CD4-positive, alpha-beta T cell treated with Interleukin-10 for 1 hour (primary cell): ENCODE measurements at regions not wholly inside any gene's neighbourhood (a gene's known extent, or its start where the extent isn't known, plus 50 kb on each side); places are given as distances from the start of the nearest gene placed in this dataset.
A peak's percentile ranks its signal among the peaks of the same experiment; 100 is the strongest.
"Not testable (repeated sequence)": the region's sequence is repeated elsewhere in the genome, so short reads cannot be mapped to it uniquely, and the experiment has no call there.

ENCODE experiments used
- DNase-seq: peaks from one replicate; pipeline ENCODE4 v3.0.0-alpha.2; 2020

GRCh38 chr6:40882323-40882997, 156.6 kb downstream of the UNC5CL start:
- no peak for DNase-seq

GRCh38 chr6:40881501-40881900, 157.5 kb downstream of the UNC5CL start:
- no peak for DNase-seq

DNA sequence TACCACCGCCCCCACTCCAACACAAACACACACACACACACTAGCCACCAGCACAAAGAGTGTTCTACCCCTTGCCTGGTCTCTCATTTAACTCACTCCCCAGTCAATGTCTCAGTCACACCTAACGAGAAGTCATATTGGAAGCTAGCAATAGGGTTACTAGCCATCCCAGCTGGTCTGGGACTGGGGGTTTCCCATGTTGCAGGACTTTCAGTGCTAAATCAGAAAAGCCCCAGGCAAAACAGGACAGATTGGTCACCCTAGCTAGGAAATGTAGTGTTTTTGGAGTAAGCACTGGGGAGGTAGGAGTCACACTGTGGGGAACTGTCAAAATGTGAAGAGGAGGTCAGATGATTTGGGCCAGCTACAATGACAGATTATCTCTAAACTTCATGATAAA, 158.1 kb downstream of the UNC5CL start:
- DNase-seq = no peak

- DNase-seq = no peak
Observed at GRCh38 chr6:40879169-40879568, 159.9 kb downstream of the UNC5CL start.

- no peak for DNase-seq
Observed at GRCh38 chr6:40877362-40877761, 161.7 kb downstream of the UNC5CL start.

GRCh38 chr6:40876336-40876735, 162.7 kb downstream of the UNC5CL start:
- DNase-seq = no peak

- DNase-seq = no peak
Observed at GRCh38 chr6:40874495-40874894, 164.5 kb downstream of the UNC5CL start.

- no peak for DNase-seq
Observed at GRCh38 chr6:40871424-40871823, 167.6 kb downstream of the UNC5CL start.

- DNase-seq = not testable (repeated sequence)
Observed at GRCh38 chr6:40868089-40868865, 170.7 kb downstream of the UNC5CL start.

DNA sequence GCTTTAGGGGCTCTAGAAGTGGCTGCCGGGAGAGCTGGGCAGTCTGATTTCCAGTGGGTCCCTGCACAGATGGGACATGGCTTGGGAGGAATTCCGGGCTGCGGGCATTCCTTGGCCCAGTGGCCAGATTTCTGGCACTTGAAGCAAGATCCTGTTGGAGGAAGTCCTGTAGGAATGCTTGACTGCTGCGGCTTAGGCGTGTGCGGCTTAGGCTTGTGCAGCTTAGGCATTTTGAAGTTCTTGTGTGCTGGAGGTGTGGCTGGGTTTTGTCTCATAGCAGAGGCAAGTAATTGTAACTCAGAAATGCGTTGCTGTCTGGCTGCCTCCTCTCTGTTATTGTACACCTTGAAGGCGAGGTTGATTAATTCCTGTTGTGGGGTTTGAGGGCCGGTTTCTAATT, 171.5 kb downstream of the UNC5CL start:
- DNase-seq = not testable (repeated sequence)

DNA sequence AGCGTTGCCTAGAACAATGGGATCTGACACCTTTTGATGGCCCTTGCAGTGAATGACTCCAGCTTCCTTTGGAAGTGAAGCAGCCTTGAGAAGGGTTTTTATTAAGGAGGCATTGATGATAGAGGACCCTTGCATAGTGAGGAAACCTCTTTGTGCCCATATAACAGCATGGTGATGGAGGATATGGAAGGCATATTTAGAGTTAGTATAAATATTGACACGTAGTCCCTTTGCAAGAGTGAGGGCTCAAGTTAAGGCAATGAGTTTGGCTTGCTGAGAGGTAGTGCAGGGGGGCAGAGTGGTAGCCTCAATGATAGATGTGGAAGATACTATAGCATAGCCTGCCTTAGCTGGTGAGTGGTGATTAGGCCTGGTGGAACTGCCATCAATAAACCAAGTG, 173.8 kb downstream of the UNC5CL start:
- DNase-seq = not testable (repeated sequence)

- DNase-seq = no peak
Observed at GRCh38 chr6:40860443-40860842, 178.6 kb downstream of the UNC5CL start.

DNA sequence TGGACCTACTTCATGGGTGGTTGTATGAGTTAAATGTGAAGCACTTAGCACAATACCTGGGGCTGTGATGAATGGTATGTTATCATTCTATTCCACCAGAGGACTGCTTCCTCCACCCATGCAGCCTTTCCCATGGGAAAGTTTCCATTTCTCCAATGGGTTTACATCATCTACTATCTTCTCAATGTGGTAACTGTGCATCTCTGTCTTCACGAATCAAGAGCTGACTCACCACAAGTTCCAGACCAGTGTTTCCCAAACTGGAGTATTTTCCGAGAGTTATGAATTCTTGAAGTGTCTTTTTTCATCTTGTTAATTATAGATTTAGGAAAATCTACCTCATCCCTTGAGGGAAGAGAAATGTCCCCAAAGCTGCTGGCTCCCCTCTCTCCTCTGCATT, 182.8 kb downstream of the UNC5CL start:
- DNase-seq = no peak

- DNase-seq = no peak
Observed at GRCh38 chr6:40855168-40855880, 183.7 kb downstream of the UNC5CL start.

DNA sequence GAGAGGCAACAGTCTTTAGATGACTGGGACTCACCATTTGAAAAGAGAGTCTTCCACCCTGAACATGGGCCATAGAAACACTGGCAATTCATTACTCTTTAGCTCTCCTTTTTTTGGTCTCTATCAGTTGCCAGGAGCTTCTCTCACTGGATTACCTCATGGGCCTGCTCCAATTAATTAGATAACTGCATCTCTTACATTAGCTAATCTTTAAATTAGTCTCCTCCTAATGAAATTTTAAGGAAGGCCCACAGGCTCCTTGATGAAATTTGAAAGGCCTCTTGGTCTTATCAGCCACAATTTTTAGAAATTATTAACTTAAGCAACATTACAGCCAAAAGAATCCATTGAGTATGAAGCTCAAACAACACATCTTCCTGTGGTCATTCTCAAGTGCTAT, 184.4 kb downstream of the UNC5CL start:
- DNase-seq = no peak

DNA sequence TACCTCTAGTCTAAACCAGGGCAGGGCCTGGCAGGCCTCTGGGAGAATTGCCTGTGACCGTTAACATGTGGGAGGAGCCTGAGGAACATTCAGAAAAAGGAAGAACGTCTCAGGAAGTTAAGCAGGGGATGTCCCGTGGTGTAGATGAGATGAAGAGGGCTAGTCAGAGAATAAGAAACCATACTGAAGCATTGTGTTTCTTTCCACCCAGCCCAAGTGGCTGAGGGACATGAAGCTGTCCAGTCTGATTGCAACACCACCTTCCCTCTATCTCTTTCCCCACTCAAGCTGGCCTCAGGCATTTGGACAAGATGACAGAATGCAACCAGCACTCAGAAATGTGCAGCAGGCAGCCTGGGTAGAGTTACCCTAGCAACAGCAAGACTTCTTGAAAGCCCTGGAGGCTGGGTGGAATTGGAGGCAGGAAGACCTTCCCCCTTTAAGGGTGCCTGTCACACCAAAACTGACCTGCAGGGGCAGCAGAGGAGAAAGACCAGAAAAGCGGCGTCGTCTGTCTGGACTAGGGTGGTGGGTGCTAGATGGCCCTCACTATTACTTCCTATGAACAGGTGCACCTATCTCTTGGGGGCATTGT, 186.1 kb downstream of the UNC5CL start:
- DNase-seq = no peak

DNA sequence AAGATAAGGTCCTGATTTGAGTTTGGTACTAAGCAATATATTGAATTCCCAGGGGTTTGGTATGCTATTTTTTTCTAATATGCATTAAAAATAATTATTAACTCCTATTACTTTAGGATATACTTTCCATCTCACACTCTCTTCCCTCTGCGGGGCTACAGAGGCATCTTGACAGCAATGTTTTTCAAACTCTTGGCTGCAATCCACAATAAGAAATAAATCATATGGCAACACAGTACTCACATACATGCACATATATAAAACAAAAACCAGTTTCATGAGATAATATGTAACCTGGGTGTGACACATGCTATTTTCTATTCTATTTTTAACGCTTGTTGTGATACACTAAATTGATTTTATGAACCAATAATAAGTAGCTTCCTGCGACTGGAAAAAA, 189.5 kb downstream of the UNC5CL start:
- no peak for DNase-seq

- no peak for DNase-seq
Observed at GRCh38 chr6:40848868-40849514, 190.0 kb downstream of the UNC5CL start.

DNA sequence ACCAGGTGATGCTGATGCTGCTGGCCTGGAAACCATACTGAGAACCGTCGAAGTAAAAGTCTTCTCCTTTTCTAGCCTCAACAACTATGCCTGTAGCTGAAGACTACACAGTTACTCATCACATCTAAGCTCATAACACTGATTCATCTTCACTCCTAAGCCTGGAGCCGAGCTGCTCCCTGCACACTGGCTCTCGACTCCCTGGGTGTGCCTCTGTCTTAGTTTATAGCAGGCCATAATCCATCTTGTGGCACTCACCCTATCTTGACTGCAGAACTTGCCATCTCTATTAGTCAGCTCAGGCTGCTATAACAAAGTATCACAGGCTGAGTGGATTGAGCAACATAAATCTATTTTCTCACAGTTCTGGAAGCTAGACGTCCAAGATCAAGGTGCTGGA, 191.0 kb downstream of the UNC5CL start:
- no peak for DNase-seq

GRCh38 chr6:40845553-40845952, 193.5 kb downstream of the UNC5CL start:
- peak; percentile 15 for DNase-seq

DNA sequence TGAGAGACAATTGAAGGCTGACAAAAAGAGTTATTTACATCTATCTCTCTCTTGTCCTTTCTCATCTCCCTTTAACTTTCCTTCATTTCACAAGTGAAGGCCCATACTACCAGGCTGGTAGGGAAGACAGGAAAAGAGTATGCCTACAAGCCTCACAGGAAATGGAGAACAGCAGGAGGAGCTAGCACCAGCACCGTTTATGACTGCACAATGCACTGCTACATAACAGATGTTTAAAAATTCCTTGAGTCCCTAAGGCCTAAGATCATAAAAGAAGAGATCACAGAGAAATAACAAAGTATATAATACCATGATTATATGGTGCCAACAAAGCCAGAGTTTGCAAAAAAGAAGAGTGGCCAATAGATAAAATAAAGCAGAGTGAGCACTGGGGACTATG, 194.8 kb downstream of the UNC5CL start:
- no peak for DNase-seq

DNA sequence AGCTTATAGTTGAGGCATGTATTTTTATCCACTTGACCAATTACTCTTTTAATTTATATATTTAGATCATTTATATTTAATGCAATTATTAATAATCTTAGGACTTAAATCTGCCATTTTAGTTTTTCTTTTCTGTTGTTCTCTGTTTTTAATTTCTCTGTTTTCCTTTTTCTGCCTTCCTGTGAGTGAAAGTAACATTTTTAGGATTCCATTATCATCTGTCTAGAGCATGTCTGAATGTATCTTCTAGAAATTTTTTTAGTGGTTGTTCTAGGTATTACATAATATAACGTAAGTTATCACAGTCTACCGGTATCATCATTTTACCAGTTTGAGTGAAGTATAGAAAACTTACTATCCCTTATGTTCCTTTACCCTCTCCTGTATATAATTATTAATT, 197.3 kb downstream of the UNC5CL start:
- DNase-seq = no peak

DNA sequence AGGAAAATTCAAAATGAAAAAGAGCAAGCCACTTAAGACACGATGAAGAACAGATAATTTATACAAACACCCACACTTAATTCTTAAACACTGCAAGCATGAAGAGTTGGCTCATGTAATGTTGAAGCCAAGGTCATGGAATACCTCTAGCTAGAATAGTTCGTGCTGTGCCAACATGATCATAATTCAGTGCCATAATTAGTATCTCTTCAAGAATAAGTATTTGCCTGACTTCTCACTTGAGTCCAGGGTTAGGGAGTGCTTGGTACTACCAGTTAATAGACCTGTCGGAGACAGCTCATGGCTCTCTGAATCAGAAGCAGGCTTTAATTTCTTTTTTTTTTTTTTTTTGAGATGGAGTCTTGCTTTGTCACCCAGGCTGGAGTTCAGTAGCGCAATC, 206.3 kb downstream of the UNC5CL start:
- DNase-seq = no peak
